HEK293T (cell line): ENCODE measurements at regions not wholly inside any gene's neighbourhood (a gene's known extent, or its start where the extent isn't known, plus 50 kb on each side); places are given as distances from the start of the nearest gene placed in this dataset.

Experiments used
- CTCF ChIA-PET: fragments of 350-600 bp; formaldehyde crosslinking; extraction: SDS; loops from one replicate; lab custom pipeline; 2021; ENCODE audit warnings: antibody characterized with exemption, inconsistent platforms; lab: Yijun Ruan, JAX
- POLR2A ChIA-PET: fragments of 350-600 bp; formaldehyde crosslinking; extraction: SDS; loops from one replicate; lab custom pipeline; 2020; ENCODE audit warnings: antibody characterized with exemption, inconsistent platforms; lab: Yijun Ruan, JAX
- DNase-seq: peaks from one replicate; pipeline ENCODE4 v3.0.0; 2012; ENCODE audit warnings: mixed read lengths; ENCODE audit errors: extremely low spot score
- ARNT ChIP-seq: fragments of 450-650 bp; IDR thresholded peaks from 2 replicates; pipeline ENCODE4 v1.6.1; 2017; ENCODE audit warnings: mild to moderate bottlenecking
- BHLHE40 ChIP-seq: fragments of 450-650 bp; IDR thresholded peaks from 2 replicates; pipeline ENCODE4 v1.6.1; 2016; ENCODE audit warnings: mild to moderate bottlenecking, moderate library complexity, borderline replicate concordance
- ELF4 ChIP-seq: fragments of 450-650 bp; IDR thresholded peaks from 2 replicates; pipeline ENCODE4 v1.6.1; 2017; ENCODE audit warnings: antibody characterized with exemption
- FOXA1 ChIP-seq: fragments of 450-650 bp; IDR thresholded peaks from 2 replicates; pipeline ENCODE4 v1.6.1; 2016; ENCODE audit warnings: mild to moderate bottlenecking
- FOXK2 ChIP-seq: fragments of 450-650 bp; IDR thresholded peaks from 2 replicates; pipeline ENCODE4 v1.6.1; 2016; ENCODE audit warnings: mild to moderate bottlenecking
- FOXM1 ChIP-seq: fragments of 450-650 bp; IDR thresholded peaks from 2 replicates; pipeline ENCODE4 v1.6.1; 2017; ENCODE audit warnings: mild to moderate bottlenecking, borderline replicate concordance
- HDGF ChIP-seq: fragments of 450-650 bp; IDR thresholded peaks from 2 replicates; pipeline ENCODE4 v1.6.1; 2017; ENCODE audit warnings: antibody characterized with exemption, borderline replicate concordance
- L3MBTL2 ChIP-seq: fragments of 450-650 bp; conservative IDR thresholded peaks from 2 replicates; pipeline ENCODE4 v1.6.1; 2016; ENCODE audit warnings: mild to moderate bottlenecking
- LEF1 ChIP-seq: fragments of 450-650 bp; IDR thresholded peaks from 2 replicates; pipeline ENCODE4 v1.6.1; 2017; ENCODE audit warnings: mild to moderate bottlenecking, borderline replicate concordance
- NFRKB ChIP-seq: fragments of 450-650 bp; IDR thresholded peaks from 2 replicates; pipeline ENCODE4 v1.6.1; 2016; ENCODE audit warnings: mild to moderate bottlenecking, moderate library complexity
- SP1 ChIP-seq: fragments of 450-650 bp; IDR thresholded peaks from 2 replicates; pipeline ENCODE4 v1.6.1; 2017
- SUZ12 ChIP-seq: fragments of 450-650 bp; IDR thresholded peaks from 2 replicates; pipeline ENCODE4 v1.6.1; 2016; ENCODE audit warnings: mild to moderate bottlenecking
- TARDBP ChIP-seq: fragments of 450-650 bp; IDR thresholded peaks from 2 replicates; pipeline ENCODE4 v1.6.1; 2016
- ZNF384 ChIP-seq: fragments of 450-650 bp; IDR thresholded peaks from 2 replicates; pipeline ENCODE4 v1.6.1; 2016
- TF ChIP-seq, protein P1 (sequence below): fragments of 450-650 bp; IDR thresholded peaks from 2 replicates; pipeline ENCODE4 v1.6.1; 2016

- TF ChIP-seq TARDBP: no peak
- TF ChIP-seq FOXK2: no peak
- TF ChIP-seq ELF4: no peak
- POLR2A ChIA-PET: no interaction called here
- CTCF ChIA-PET: no interaction called here
- no peak for DNase-seq
Measured at GRCh38 chr5:56451742-56452141, 218.6 kb upstream of the ANKRD55 start.

GRCh38 chr5:56450766-56451165 lies 217.6 kb upstream of the ANKRD55 start:
- no peak for DNase-seq
- ChIA-PET POLR2A (no interaction called here), CTCF (no interaction called here)
- TF ChIP-seq BHLHE40 (no peak), FOXM1 (no peak), FOXK2 (no peak), FOXA1 (no peak), ELF4 (no peak), NFRKB (no peak)

- DNase-seq: no peak
- TF ChIP-seq SUZ12 (no peak), SP1 (no peak), L3MBTL2 (no peak), HDGF (no peak), FOXM1 (no peak), NFRKB (no peak), ZNF384 (no peak), LEF1 (no peak), FOXA1 (no peak), ARNT (no peak)
- TF ChIP-seq, protein P1, sequence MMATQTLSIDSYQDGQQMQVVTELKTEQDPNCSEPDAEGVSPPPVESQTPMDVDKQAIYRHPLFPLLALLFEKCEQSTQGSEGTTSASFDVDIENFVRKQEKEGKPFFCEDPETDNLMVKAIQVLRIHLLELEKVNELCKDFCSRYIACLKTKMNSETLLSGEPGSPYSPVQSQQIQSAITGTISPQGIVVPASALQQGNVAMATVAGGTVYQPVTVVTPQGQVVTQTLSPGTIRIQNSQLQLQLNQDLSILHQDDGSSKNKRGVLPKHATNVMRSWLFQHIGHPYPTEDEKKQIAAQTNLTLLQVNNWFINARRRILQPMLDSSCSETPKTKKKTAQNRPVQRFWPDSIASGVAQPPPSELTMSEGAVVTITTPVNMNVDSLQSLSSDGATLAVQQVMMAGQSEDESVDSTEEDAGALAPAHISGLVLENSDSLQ: no peak
- CTCF ChIA-PET: no interaction called here
- POLR2A ChIA-PET: no interaction called here
Measured at GRCh38 chr5:56449071-56449640, 216.0 kb upstream of the ANKRD55 start.

DNA sequence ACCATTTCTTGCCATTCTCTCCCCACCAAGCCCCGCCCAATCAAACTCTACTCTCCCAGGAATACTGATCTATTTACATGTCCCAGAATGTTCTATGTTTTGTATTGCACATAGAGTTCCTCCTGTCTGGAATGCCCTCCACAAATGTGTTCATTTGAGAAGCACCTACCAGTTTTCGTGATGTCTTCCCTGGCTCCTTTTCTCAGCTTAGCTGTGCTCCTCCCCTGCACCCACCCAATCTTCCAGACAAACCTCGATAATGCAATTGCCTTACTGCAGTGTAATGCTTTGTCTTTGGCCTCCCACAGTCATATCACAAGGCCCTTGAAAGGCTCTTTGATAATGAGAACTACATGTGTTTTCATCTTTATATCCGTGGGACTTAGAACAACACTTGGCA lies 214.5 kb upstream of the ANKRD55 start:
- TF ChIP-seq LEF1 (no peak), ELF4 (no peak), BHLHE40 (no peak), FOXM1 (no peak), ARNT (no peak), SUZ12 (no peak), ZNF384 (no peak), FOXK2 (no peak), FOXA1 (no peak), NFRKB (no peak), L3MBTL2 (no peak), TARDBP (no peak)
- TF ChIP-seq, protein P1: no peak
- ChIA-PET CTCF (no interaction called here), POLR2A (no interaction called here)
- DNase-seq: no peak

DNA sequence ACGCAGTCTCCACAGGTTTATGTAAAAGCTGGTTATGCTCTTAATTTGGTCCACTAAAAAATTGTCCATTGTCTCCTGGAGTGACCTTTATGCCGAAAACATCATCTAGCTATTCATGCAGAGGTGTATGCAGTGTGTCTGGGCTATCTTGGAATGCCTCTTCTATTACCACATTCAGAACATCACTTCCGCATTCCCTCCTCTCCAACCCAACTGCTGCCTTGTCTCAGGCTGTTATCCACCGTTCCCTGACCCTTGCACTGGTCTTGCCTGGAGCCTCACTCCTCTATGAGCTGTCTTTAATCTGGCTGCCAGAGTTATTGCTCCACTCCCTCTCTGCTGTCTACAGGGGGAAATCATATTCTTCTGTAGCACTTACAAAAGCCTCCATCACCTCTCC lies 214.1 kb upstream of the ANKRD55 start:
- ChIA-PET CTCF (no interaction called here), POLR2A (no interaction called here)
- DNase-seq: no peak
- TF ChIP-seq, protein P1: no peak
- no peak for TF ChIP-seq LEF1
- TF ChIP-seq FOXK2: no peak
- no peak for TF ChIP-seq FOXA1

DNA sequence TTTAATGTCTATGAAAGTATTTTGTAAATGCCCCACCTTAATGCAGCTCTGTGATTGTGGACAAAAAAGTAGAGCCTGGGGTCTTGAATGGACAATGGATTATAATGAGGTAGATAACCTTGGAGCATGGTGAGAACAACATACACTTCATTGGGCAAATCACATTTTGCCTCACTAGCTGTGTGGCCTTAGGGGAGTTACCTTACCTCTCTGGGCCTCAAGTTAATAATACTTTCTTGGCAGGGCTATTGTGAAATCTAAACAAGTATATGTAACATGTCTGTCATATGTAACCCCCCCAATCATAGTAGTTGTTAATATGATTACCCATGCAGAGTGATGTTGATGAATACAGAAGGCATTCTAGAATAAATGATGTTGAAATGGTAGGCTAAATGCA lies 213.6 kb upstream of the ANKRD55 start:
- ChIA-PET POLR2A (interaction anchor here (0.5 kb wide), 1 partner anchor 34 kb away, joined by 3 read pairs; no protein-coding TSS in a partner anchor), CTCF (no interaction called here)
- no peak for DNase-seq
- no peak for TF ChIP-seq NFRKB
- no peak for TF ChIP-seq FOXK2
- no peak for TF ChIP-seq ARNT
- TF ChIP-seq SUZ12: no peak
- TF ChIP-seq TARDBP: no peak
- TF ChIP-seq FOXA1: no peak
- TF ChIP-seq FOXM1: no peak
- TF ChIP-seq L3MBTL2: no peak
- no peak for TF ChIP-seq SP1
- TF ChIP-seq ZNF384: no peak
- no peak for TF ChIP-seq ELF4
- TF ChIP-seq, protein P1: no peak

DNA sequence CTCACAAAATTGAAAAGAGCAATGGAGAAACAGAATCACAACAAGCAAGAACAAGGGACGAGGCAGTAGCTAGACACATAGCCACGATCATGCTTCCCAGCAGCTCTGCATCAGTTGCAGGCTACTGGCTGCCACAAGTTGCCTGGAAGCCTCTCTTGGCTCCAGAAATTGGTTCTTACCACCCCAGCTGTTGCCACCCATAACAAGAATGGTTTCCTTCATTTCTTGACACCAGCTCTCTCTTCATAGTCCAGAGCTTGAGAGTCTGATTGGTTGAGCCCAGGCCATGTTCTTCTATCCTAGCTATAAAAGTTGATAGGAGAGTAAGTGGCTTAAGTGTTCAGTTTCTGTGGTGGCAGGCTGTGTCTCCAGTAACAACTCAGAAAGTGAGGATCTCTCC lies 210.7 kb upstream of the ANKRD55 start:
- ChIA-PET CTCF (no interaction called here), POLR2A (no interaction called here)
- DNase-seq: no peak
- TF ChIP-seq, protein P1: no peak
- TF ChIP-seq TARDBP (no peak), HDGF (no peak), ZNF384 (no peak), ELF4 (no peak), L3MBTL2 (no peak), ARNT (no peak), FOXM1 (no peak), SP1 (no peak)
